SK-N-MC (cell line): ENCODE measurements at regions not wholly inside any gene's neighbourhood (a gene's known extent, or its start where the extent isn't known, plus 50 kb on each side); places are given as distances from the start of the nearest gene placed in this dataset.

ENCODE experiments used
- EZH2 ChIP-seq: fragments of 200-600 bp; sonication (generic); IDR thresholded peaks from one replicate; pipeline ENCODE4 v1.6.1; 2017; ENCODE audit warnings: antibody characterized with exemption
- POLR2AphosphoS5 ChIP-seq: IDR thresholded peaks from 2 replicates; pipeline ENCODE4 v1.6.1; 2012; ENCODE audit warnings: mild to moderate bottlenecking, low read depth, low read length, borderline replicate concordance

DNA sequence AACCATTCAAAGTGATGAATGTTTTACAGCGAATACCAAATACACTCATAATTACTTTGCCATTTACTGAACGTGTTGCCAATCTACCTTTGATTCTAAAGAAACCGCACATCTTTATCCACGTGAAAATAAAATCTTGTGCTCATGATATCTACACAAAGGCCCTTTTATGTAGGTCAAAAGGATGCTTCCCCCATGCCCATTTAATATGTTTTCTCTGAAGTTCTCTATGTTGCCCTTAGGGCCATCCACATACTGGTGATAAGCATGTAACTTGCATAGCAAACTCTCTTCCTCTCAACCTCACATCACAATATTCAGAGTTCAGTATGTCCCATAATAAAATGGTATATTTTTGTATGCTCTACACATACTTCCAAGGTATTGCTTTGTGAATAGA is 380.0 kb upstream of the FIGN start:
- TF ChIP-seq POLR2AphosphoS5 (no peak), EZH2 (no peak)
